GM23248 (cell line): ENCODE measurements at regions not wholly inside any gene's neighbourhood (a gene's known extent, or its start where the extent isn't known, plus 50 kb on each side); places are given as distances from the start of the nearest gene placed in this dataset.

Experiments used
- DNase-seq: peaks from one replicate; pipeline ENCODE4 v3.0.0-alpha.2; 2015
- H2AFZ ChIP-seq: fragments of 200-600 bp; sonication (generic); 2 replicates; pipeline ENCODE4 v1.6.1; 2016; ENCODE audit warnings: antibody characterized with exemption
- H3F3A ChIP-seq: fragments of 200-600 bp; sonication (generic); 2 replicates; pipeline ENCODE4 v1.6.1; 2016; ENCODE audit warnings: mild to moderate bottlenecking, antibody characterized with exemption, mixed run types; ENCODE audit not compliant: insufficient read depth
- H3K27ac ChIP-seq: fragments of 200-600 bp; sonication (generic); 2 replicates; pipeline ENCODE4 v1.5.1; 2016; ENCODE audit warnings: mild to moderate bottlenecking
- H3K27me3 ChIP-seq: fragments of 200-600 bp; sonication (generic); replicated peaks from 2 replicates; pipeline ENCODE4 v1.6.1; 2016; ENCODE audit warnings: mild to moderate bottlenecking; ENCODE audit not compliant: insufficient read depth
- H3K36me3 ChIP-seq: fragments of 200-600 bp; sonication (generic); 2 replicates; pipeline ENCODE4 v1.6.1; 2016; ENCODE audit warnings: low read depth, mild to moderate bottlenecking
- H3K4me1 ChIP-seq: fragments of 200-600 bp; sonication (generic); 2 replicates; pipeline ENCODE4 v1.6.1; 2016; ENCODE audit warnings: mild to moderate bottlenecking; ENCODE audit not compliant: insufficient read depth
- H3K4me2 ChIP-seq: fragments of 200-600 bp; sonication (generic); one replicate; pipeline ENCODE4 v1.6.1; 2016; ENCODE audit warnings: mild to moderate bottlenecking; ENCODE audit not compliant: unreplicated experiment
- H3K4me3 ChIP-seq: fragments of 200-600 bp; sonication (generic); 2 replicates; pipeline ENCODE4 v1.5.1; 2016; ENCODE audit warnings: mild to moderate bottlenecking
- H3K79me2 ChIP-seq: fragments of 200-600 bp; sonication (generic); 2 replicates; pipeline ENCODE4 v1.6.1; 2016; ENCODE audit warnings: mild to moderate bottlenecking; ENCODE audit not compliant: insufficient read depth
- H3K9ac ChIP-seq: fragments of 200-600 bp; sonication (generic); 2 replicates; pipeline ENCODE4 v1.6.1; 2016; ENCODE audit warnings: mild to moderate bottlenecking
- H3K9me2 ChIP-seq: fragments of 200-600 bp; sonication (generic); 2 replicates; pipeline ENCODE4 v1.6.1; 2016; ENCODE audit warnings: mixed run types, mild to moderate bottlenecking, moderate library complexity; ENCODE audit not compliant: insufficient read depth
- H3K9me3 ChIP-seq: fragments of 200-600 bp; sonication (generic); one replicate; pipeline ENCODE4 v1.6.1; 2017; ENCODE audit warnings: low read depth
- H4K20me1 ChIP-seq: fragments of 200-600 bp; sonication (generic); 2 replicates; pipeline ENCODE4 v1.6.0; 2016; ENCODE audit not compliant: insufficient read depth
- EZH2 ChIP-seq: fragments of 200-600 bp; sonication (generic); IDR thresholded peaks from 2 replicates; pipeline ENCODE4 v1.6.1; 2018; ENCODE audit warnings: antibody characterized with exemption, mild to moderate bottlenecking; ENCODE audit not compliant: insufficient read depth, poor library complexity, severe bottlenecking
- EZH2phosphoT487 ChIP-seq: fragments of 200-600 bp; sonication (generic); IDR thresholded peaks from 2 replicates; pipeline ENCODE4 v1.6.1; 2018; ENCODE audit warnings: antibody characterized with exemption, moderate library complexity, mild to moderate bottlenecking, low read depth; ENCODE audit not compliant: insufficient read depth
- WGBS, 2 experiments: methylation state at CpG; one replicate each; pipeline ENCODE4 v1.1.6; 2015 to 2017; ENCODE audit warnings: low lambda C conversion rate in 2 of 2, low coverage in 1 of 2; ENCODE audit errors: missing lambda C conversion rate in 2 of 2; 5-methylcytosine and 5-hydroxymethylcytosine counted together
- in situ Hi-C: fragments of 300-500 bp; cut with MboI; formaldehyde crosslinking; loops from 2 replicates; pipeline ENCODE4 v1.15.0; 2020

- H3F3A ChIP-seq = peaks cover 5% of the 10 kb centered on the region; the same call in 1 of the 2 replicates
- no peaks in the 10 kb centered on the region for H3K36me3 ChIP-seq
- H3K27ac ChIP-seq = no peak overlapping the region
- 40 to 50% methylated on average over 4 of the region's 4 CpGs for WGBS, 2 experiments
- H3K9me2 ChIP-seq = no peaks in the 10 kb centered on the region
- no peaks in the 10 kb centered on the region for H3K79me2 ChIP-seq
- no peak overlapping the region for H3K4me3 ChIP-seq
- no peak for DNase-seq
- no peaks in the 10 kb centered on the region for H4K20me1 ChIP-seq
- H3K9ac ChIP-seq = no peak overlapping the region
- no peaks in the 10 kb centered on the region for H3K27me3 ChIP-seq
- TF ChIP-seq EZH2phosphoT487 = no peak
- no peak for TF ChIP-seq EZH2
- H3K4me2 ChIP-seq = no peak overlapping the region
- in situ Hi-C loops = loop anchor here (10.0 kb wide), 1 partner anchor 64 kb away; no protein-coding TSS in a partner anchor
- peaks cover 6% of the 10 kb centered on the region for H3K4me1 ChIP-seq
- H3K9me3 ChIP-seq = no peaks in the 10 kb centered on the region
- H2AFZ ChIP-seq = no peak overlapping the region
These were observed 162.7 kb upstream of the S1PR3 start for GRCh38 chr9:88828492-88828974.

GRCh38 chr9:88829276-88829675 is 162.0 kb upstream of the S1PR3 start:
- WGBS, 2 experiments = 82 to 83% methylated on average over 6 of the region's 6 CpGs
- H4K20me1 ChIP-seq = no peaks in the 10 kb centered on the region
- H2AFZ ChIP-seq = no peak overlapping the region
- peaks cover 5% of the 10 kb centered on the region; the same call in 1 of the 2 replicates for H3F3A ChIP-seq
- no peaks in the 10 kb centered on the region for H3K79me2 ChIP-seq
- no peak overlapping the region for H3K4me2 ChIP-seq
- no peak for DNase-seq
- H3K9me3 ChIP-seq = no peaks in the 10 kb centered on the region
- no peak overlapping the region for H3K9ac ChIP-seq
- no peaks in the 10 kb centered on the region for H3K9me2 ChIP-seq
- no peaks in the 10 kb centered on the region for H3K36me3 ChIP-seq
- H3K27me3 ChIP-seq = no peaks in the 10 kb centered on the region
- H3K4me1 ChIP-seq = peaks cover 12% of the 10 kb centered on the region
- in situ Hi-C loops = loop anchor here (10.0 kb wide), 1 partner anchor 64 kb away; no protein-coding TSS in a partner anchor
- TF ChIP-seq EZH2phosphoT487 (no peak), EZH2 (no peak)
- H3K4me3 ChIP-seq = no peak overlapping the region
- H3K27ac ChIP-seq = no peak overlapping the region

GRCh38 chr9:88831713-88832407 is 159.4 kb upstream of the S1PR3 start:
- Histone ChIP-seq H3K9me2 (no peaks in the 10 kb centered on the region), H2AFZ (no peak overlapping the region), H3K27me3 (no peaks in the 10 kb centered on the region), H3F3A (peaks cover 11% of the 10 kb centered on the region), H3K4me3 (no peak overlapping the region), H3K4me2 (no peak overlapping the region), H4K20me1 (no peaks in the 10 kb centered on the region), H3K9me3 (no peaks in the 10 kb centered on the region), H3K4me1 (peaks cover 17% of the 10 kb centered on the region), H3K27ac (no peak overlapping the region), H3K79me2 (no peaks in the 10 kb centered on the region), H3K36me3 (no peaks in the 10 kb centered on the region), H3K9ac (no peak overlapping the region)
- no peak for DNase-seq
- WGBS, 2 experiments = 78 to 87% methylated on average over 6 of the region's 6 CpGs
- in situ Hi-C loops = no loop called here
- no peak for TF ChIP-seq EZH2
- TF ChIP-seq EZH2phosphoT487 = no peak

DNA sequence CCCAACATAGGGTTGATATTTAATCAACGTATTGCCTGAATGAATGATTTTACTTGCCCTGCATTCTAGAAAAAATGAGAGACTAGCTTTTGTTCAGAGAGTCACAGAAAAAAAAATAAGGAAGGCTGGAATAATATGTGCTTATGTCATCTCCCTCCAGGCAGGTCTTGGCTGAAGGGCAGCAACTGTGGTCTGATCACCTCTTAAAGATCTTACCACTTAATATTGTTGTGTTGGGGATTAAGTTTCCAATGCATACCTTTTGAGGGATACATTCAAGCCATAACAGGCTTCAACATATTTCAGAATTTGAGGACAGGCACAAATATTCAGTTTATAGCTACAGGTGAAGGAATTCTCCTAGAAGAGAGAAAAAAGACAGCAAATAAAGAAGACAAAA is 157.3 kb upstream of the S1PR3 start:
- TF ChIP-seq EZH2phosphoT487 (no peak), EZH2 (no peak)
- no peaks in the 10 kb centered on the region for H4K20me1 ChIP-seq
- peaks cover 11% of the 10 kb centered on the region for H3F3A ChIP-seq
- 57 to 77% methylated on average over 1 of the region's 1 CpG for WGBS, 2 experiments
- no peak overlapping the region for H3K4me2 ChIP-seq
- H3K36me3 ChIP-seq = no peaks in the 10 kb centered on the region
- no peak overlapping the region for H2AFZ ChIP-seq
- no peaks in the 10 kb centered on the region for H3K9me2 ChIP-seq
- H3K27ac ChIP-seq = no peak overlapping the region
- no peaks in the 10 kb centered on the region for H3K27me3 ChIP-seq
- in situ Hi-C loops = no loop called here
- no peak for DNase-seq
- H3K9me3 ChIP-seq = no peaks in the 10 kb centered on the region
- H3K4me3 ChIP-seq = no peak overlapping the region
- peaks cover 16% of the 10 kb centered on the region for H3K4me1 ChIP-seq
- H3K79me2 ChIP-seq = no peaks in the 10 kb centered on the region
- no peak overlapping the region for H3K9ac ChIP-seq
